ENCODE measurements at regions not wholly inside any gene's neighbourhood (a gene's known extent, or its start where the extent isn't known, plus 50 kb on each side); places are given as distances from the start of the nearest gene placed in this dataset.
"Not testable (repeated sequence)": the region's sequence is repeated elsewhere in the genome, so short reads cannot be mapped to it uniquely, and the experiment has no call there.

GRCh38 chr10:42177793-42178689, 460.3 kb downstream of the ZNF33B start:
- not testable (repeated sequence) for H3K27ac ChIP-seq (ENCODE audit: low read length); H3K36me3 ChIP-seq (replicated peaks; ENCODE audit: insufficient read depth, low read length); H3K4me3 ChIP-seq (ENCODE audit: low read length); DNase-seq; H3K9me2 ChIP-seq (replicated peaks; ENCODE audit: insufficient read depth, low read length); H2AFZ ChIP-seq (ENCODE audit: low read length); H3K27me3 ChIP-seq (replicated peaks; ENCODE audit: insufficient read depth, low read length); H4K20me1 ChIP-seq (ENCODE audit: insufficient read depth, low read length); H3F3A ChIP-seq (ENCODE audit: insufficient read depth, low read length); H3K9ac ChIP-seq (ENCODE audit: low read length); H3K4me2 ChIP-seq (ENCODE audit: low read depth, low read length); H3K79me2 ChIP-seq (ENCODE audit: low read length); H3K4me1 ChIP-seq (ENCODE audit: low read length); H3K9me3 ChIP-seq (replicated peaks; ENCODE audit: insufficient read depth, low read length)
- peak; percentile 20 for TF ChIP-seq CTCF (IDR thresholded peaks at IDR 0.05; ENCODE audit: low read length)

- H3K9ac ChIP-seq (ENCODE audit: low read length), result no peak overlapping the region
- H3K9me2 ChIP-seq (replicated peaks; ENCODE audit: insufficient read depth, low read length), result no peaks in the 10 kb centered on the region
- no peaks in the 10 kb centered on the region for H3K27me3 ChIP-seq (replicated peaks; ENCODE audit: insufficient read depth, low read length)
- no peak overlapping the region for H3K4me3 ChIP-seq (ENCODE audit: low read length)
- no peak overlapping the region for H2AFZ ChIP-seq (ENCODE audit: low read length)
- H4K20me1 ChIP-seq (ENCODE audit: insufficient read depth, low read length), result no peaks in the 10 kb centered on the region
- no peaks in the 10 kb centered on the region for H3K4me1 ChIP-seq (ENCODE audit: low read length)
- H3K4me2 ChIP-seq (ENCODE audit: low read depth, low read length), result no peak overlapping the region
- no peak for TF ChIP-seq CTCF (IDR thresholded peaks at IDR 0.05; ENCODE audit: low read length)
- no peaks in the 10 kb centered on the region for H3K36me3 ChIP-seq (replicated peaks; ENCODE audit: insufficient read depth, low read length)
- H3F3A ChIP-seq (ENCODE audit: insufficient read depth, low read length), result no peaks in the 10 kb centered on the region
- DNase-seq, result no peak
- no peak overlapping the region for H3K27ac ChIP-seq (ENCODE audit: low read length)
- H3K79me2 ChIP-seq (ENCODE audit: low read length), result no peaks in the 10 kb centered on the region
- no peaks in the 10 kb centered on the region for H3K9me3 ChIP-seq (replicated peaks; ENCODE audit: insufficient read depth, low read length)
Observed at GRCh38 chr10:42177077-42177792, 461.1 kb downstream of the ZNF33B start.

GRCh38 chr10:42150428-42151061, 487.8 kb downstream of the ZNF33B start:
- no peaks in the 10 kb centered on the region for H3F3A ChIP-seq (ENCODE audit: insufficient read depth, low read length)
- H3K36me3 ChIP-seq (replicated peaks; ENCODE audit: insufficient read depth, low read length), result no peaks in the 10 kb centered on the region
- no peaks in the 10 kb centered on the region for H4K20me1 ChIP-seq (ENCODE audit: insufficient read depth, low read length)
- no peaks in the 10 kb centered on the region for H3K79me2 ChIP-seq (ENCODE audit: low read length)
- no peak for TF ChIP-seq EZH2phosphoT487 (IDR thresholded peaks at IDR 0.05; ENCODE audit: low read length)
- TF ChIP-seq CTCF (IDR thresholded peaks at IDR 0.05; ENCODE audit: low read length), result no peak
- no peak for TF ChIP-seq EZH2 (optimal IDR thresholded peaks at IDR 0.05; ENCODE audit: low read depth, low read length)
- H3K9me2 ChIP-seq (replicated peaks; ENCODE audit: insufficient read depth, low read length), result no peaks in the 10 kb centered on the region
- H3K4me2 ChIP-seq (ENCODE audit: low read depth, low read length), result no peak overlapping the region
- no peak overlapping the region for H3K4me3 ChIP-seq (ENCODE audit: low read length)
- H3K4me1 ChIP-seq (ENCODE audit: low read length), result no peaks in the 10 kb centered on the region
- no peak overlapping the region for H3K27ac ChIP-seq (ENCODE audit: low read length)
- H3K9me3 ChIP-seq (replicated peaks; ENCODE audit: insufficient read depth, low read length), result no peaks in the 10 kb centered on the region
- H2AFZ ChIP-seq (ENCODE audit: low read length), result no peak overlapping the region
- H3K9ac ChIP-seq (ENCODE audit: low read length), result no peak overlapping the region
- DNase-seq, result no peak
- H3K27me3 ChIP-seq (replicated peaks; ENCODE audit: insufficient read depth, low read length), result no peaks in the 10 kb centered on the region

Data from MM.1S (cell line).